GM12878 (cell line): ENCODE measurements at regions not wholly inside any gene's neighbourhood (a gene's known extent, or its start where the extent isn't known, plus 50 kb on each side); places are given as distances from the start of the nearest gene placed in this dataset.

Experiments
- ATAC-seq: fragments of 200-7000 bp; cut with Tn5 transposase; 3 replicates; pipeline ENCODE4 v1.9.1; 2020; ENCODE audit warnings: mild to moderate bottlenecking, moderate library complexity
- BruUV-seq: library from RNA; stranded (reverse); fragments of 400-500 nt; replicated peaks from 2 replicates; lab custom pipeline; 2021; lab: Mats Ljungman, UMichigan
- CTCF ChIA-PET: fragments of 300-600 bp; sonication (Branson Sonifier 250); formaldehyde crosslinking; extraction: SDS; loops from one replicate; lab custom pipeline; 2021; ENCODE audit warnings: inconsistent platforms; lab: Yijun Ruan, JAX
- POLR2A ChIA-PET: fragments of 350-600 bp; formaldehyde crosslinking; extraction: SDS; loops from one replicate; lab custom pipeline; 2021; ENCODE audit warnings: inconsistent platforms; lab: Charles Lee
- RAD21 ChIA-PET: fragments of 300-600 bp; sonication (Branson Sonifier 250); formaldehyde crosslinking; loops from one replicate; lab custom pipeline; 2023; ENCODE audit warnings: antibody characterized with exemption; ENCODE audit not compliant: unreplicated experiment; lab: Charles Lee
- SMC1A ChIA-PET: fragments of 300-600 bp; sonication (Branson Sonifier 250); formaldehyde crosslinking; loops from one replicate; lab custom pipeline; 2023; ENCODE audit not compliant: unreplicated experiment, uncharacterized antibody; lab: Charles Lee
- DNase-seq: peaks from one replicate; pipeline ENCODE4 v3.0.0-alpha.2; 2011; ENCODE audit warnings: low read depth, low spot score
- FAIRE-seq: peaks from 3 replicates; lab custom pipeline; 2011; peaks lifted over from hg19 to GRCh38; lab: Jason Lieb, UNC
- H2AFZ ChIP-seq: 2 replicates; pipeline ENCODE4 v1.6.0; 2011; ENCODE audit warnings: low read depth, low read length, control low read depth; ENCODE audit not compliant: control insufficient read depth
- H3K27ac ChIP-seq: 2 replicates; pipeline ENCODE4 v1.5.1; 2011; ENCODE audit warnings: control low read depth; ENCODE audit not compliant: control insufficient read depth, insufficient read depth
- H3K27me3 ChIP-seq, 2 experiments: replicated peaks in 1 of 2; 2 replicates each; pipeline versions ENCODE4 v1.6.0 to v1.6.1; 2011; ENCODE audit warnings: low read length in 1 of 2; ENCODE audit not compliant: control insufficient read depth in 2 of 2, insufficient read depth in 2 of 2
- H3K36me3 ChIP-seq, 2 experiments: 2 replicates each; pipeline ENCODE4 v1.5.1; 2011; ENCODE audit warnings: low read length in 1 of 2; ENCODE audit not compliant: control insufficient read depth in 2 of 2, insufficient read depth in 2 of 2
- H3K4me1 ChIP-seq: 2 replicates; pipeline ENCODE4 v1.6.1; 2011; ENCODE audit warnings: mild to moderate bottlenecking, low read length, moderate library complexity, mixed read lengths; ENCODE audit not compliant: control insufficient read depth, insufficient read depth
- H3K4me2 ChIP-seq: 2 replicates; pipeline ENCODE4 v1.6.0; 2011; ENCODE audit warnings: control low read depth; ENCODE audit not compliant: control insufficient read depth, insufficient read depth
- H3K4me3 ChIP-seq: fragments of 200-600 bp; sonication (generic); 2 replicates; pipeline ENCODE4 v1.5.1; 2016
- H3K79me2 ChIP-seq: 2 replicates; pipeline ENCODE4 v1.6.0; 2011; ENCODE audit warnings: low read length; ENCODE audit not compliant: control insufficient read depth, insufficient read depth
- H3K9ac ChIP-seq: 2 replicates; pipeline ENCODE4 v1.8.0; 2011; ENCODE audit warnings: low read length, control low read depth, mixed read lengths; ENCODE audit not compliant: control insufficient read depth, insufficient read depth
- H3K9me3 ChIP-seq: replicated peaks from 3 replicates; pipeline ENCODE4 v1.5.1; 2011; ENCODE audit warnings: mild to moderate bottlenecking, low read length; ENCODE audit not compliant: control insufficient read depth, insufficient read depth
- H4K20me1 ChIP-seq: 2 replicates; pipeline ENCODE4 v1.6.0; 2011; ENCODE audit not compliant: control insufficient read depth, insufficient read depth
- CBFB ChIP-seq: IDR thresholded peaks from 2 replicates; pipeline ENCODE4 v1.6.1; 2016; ENCODE audit warnings: antibody characterized with exemption, low read depth
- ELK1 ChIP-seq: IDR thresholded peaks from 2 replicates; pipeline ENCODE4 v1.6.1; 2012; ENCODE audit warnings: low read depth, low read length, improper control_type of control experiment
- MEF2A ChIP-seq: IDR thresholded peaks from 2 replicates; pipeline ENCODE4 v1.6.1; 2011; ENCODE audit warnings: low read depth, mild to moderate bottlenecking, low read length, moderate library complexity; ENCODE audit not compliant: insufficient read depth
- RBBP5 ChIP-seq: fragments of 200-600 bp; sonication (generic); conservative IDR thresholded peaks from 2 replicates; pipeline ENCODE4 v1.6.1; 2016
- RUNX3 ChIP-seq: IDR thresholded peaks from 2 replicates; pipeline ENCODE4 v1.6.1; 2012; ENCODE audit warnings: low read length, inconsistent platforms
- SMAD1 ChIP-seq: fragments of 450-650 bp; IDR thresholded peaks from 2 replicates; pipeline ENCODE4 v1.6.1; 2018; ENCODE audit warnings: mild to moderate bottlenecking, low read depth; ENCODE audit not compliant: partially characterized antibody
- ZNF274 ChIP-seq: IDR thresholded peaks from one replicate; pipeline ENCODE4 v1.8.0; 2011; ENCODE audit not compliant: insufficient read length, insufficient read depth
- WGBS: methylation state at CpG from one replicate; pipeline ENCODE4 v1.1.6; 2016; ENCODE audit warnings: low lambda C conversion rate; ENCODE audit not compliant: insufficient replicate concordance, insufficient coverage; ENCODE audit errors: missing lambda C conversion rate; 5-methylcytosine and 5-hydroxymethylcytosine counted together
- in situ Hi-C: fragments of 300-500 bp; cut with MboI; formaldehyde crosslinking; loops from 9 replicates; pipeline ENCODE4 v1.14.3; 2018; ENCODE audit warnings: mixed read lengths
- intact Hi-C: fragments of 100-400 bp; cut with micrococcal nuclease; formaldehyde crosslinking; loops from one replicate; pipeline ENCODE4 v1.14.2; 2022; ENCODE audit not compliant: unreplicated experiment

- no peak for TF ChIP-seq ELK1
- no peak for TF ChIP-seq RUNX3
- TF ChIP-seq, all 136 proteins: peak for 0
Observed at GRCh38 chr20:60791823-60792222, 460.2 kb upstream of the CDH4 start (continued).

- TF ChIP-seq ZNF274: no peak
- no peak for TF ChIP-seq RBBP5
- TF ChIP-seq MEF2A: no peak
- TF ChIP-seq CBFB: no peak
- no peak for TF ChIP-seq SMAD1
- Histone ChIP-seq H3K27ac (no peak overlapping the region), H3K79me2 (no peaks in the 10 kb centered on the region), H3K4me2 (no peak overlapping the region), H3K27me3 (no peaks in the 10 kb centered on the region), H3K9me3 (no peaks in the 10 kb centered on the region; the same call in 2 of the 3 replicates), H3K36me3 (no peaks in the 10 kb centered on the region), H3K4me3 (no peak overlapping the region), H3K4me1 (no peaks in the 10 kb centered on the region), H3K9ac (no peak overlapping the region), H2AFZ (no peak overlapping the region), H4K20me1 (no peaks in the 10 kb centered on the region)
- ChIA-PET SMC1A (no interaction called here), POLR2A (no interaction called here), RAD21 (no interaction called here), CTCF (no interaction called here)
- 43% methylated on average over 6 of the region's 6 CpGs for WGBS
- DNase-seq (no peak), FAIRE-seq (no peak), ATAC-seq (no peak)
- in situ Hi-C loops (no loop called here), intact Hi-C loops (no loop called here)
- no TSS peak for BruUV-seq
Observed at GRCh38 chr20:60792941-60793340, 459.1 kb upstream of the CDH4 start.
